ENCODE measurements at regions not wholly inside any gene's neighbourhood (a gene's known extent, or its start where the extent isn't known, plus 50 kb on each side); places are given as distances from the start of the nearest gene placed in this dataset.

- dilution Hi-C loops (cut with MboI; ENCODE audit: extremely low pct_ligation_motif_present, low sequenced_read_pairs), result no loop called here
- FAIRE-seq (no peak), DNase-seq (ENCODE audit: low read depth, low spot score) (no peak)
- no peaks in the 10 kb centered on the region for H3K36me3 ChIP-seq (ENCODE audit: control insufficient read depth in 2 of 2, extremely low read depth in 1 of 2, insufficient read depth in 2 of 2, low read length in 2 of 2)
- H4K20me1 ChIP-seq (ENCODE audit: control insufficient read depth, extremely low read depth, insufficient read depth, low read length), result peaks cover 4% of the 10 kb centered on the region
- H2AFZ ChIP-seq (ENCODE audit: control insufficient read depth, low read length), result no peak overlapping the region
- H3K79me2 ChIP-seq (ENCODE audit: control insufficient read depth, insufficient read depth, low read length), result no peaks in the 10 kb centered on the region
- no peaks in the 10 kb centered on the region for H3K4me1 ChIP-seq (ENCODE audit: control insufficient read depth, extremely low read depth, insufficient read depth, low read length)
- no peaks in the 10 kb centered on the region for H3K9me1 ChIP-seq (ENCODE audit: control insufficient read depth, extremely low read depth, insufficient read depth, low read length)
- H3K9ac ChIP-seq (ENCODE audit: control insufficient read depth, extremely low read depth, insufficient read depth, low read length), result no peak overlapping the region
- H3K4me2 ChIP-seq (ENCODE audit: control insufficient read depth, extremely low read depth, insufficient read depth, low read depth, low read length), result no peak overlapping the region
- H3K4me3 ChIP-seq (ENCODE audit: control insufficient read depth in 2 of 3, extremely low read depth in 1 of 3, insufficient read depth in 2 of 3, low read depth in 1 of 3, low read length in 3 of 3), result no peak overlapping the region
- H3K27ac ChIP-seq (ENCODE audit: control insufficient read depth, insufficient read depth, low read length), result no peak overlapping the region
- no peaks in the 10 kb centered on the region for H3K9me3 ChIP-seq (ENCODE audit: control insufficient read depth, low read depth, low read length)
- peaks cover 72% of the 10 kb centered on the region for H3K27me3 ChIP-seq (ENCODE audit: control insufficient read depth, extremely low read depth, insufficient read depth, low read length)
- TF ChIP-seq EZH2 (IDR thresholded peaks at IDR 0.05; ENCODE audit: low read length) (no peak), CTCF (optimal IDR thresholded peaks at IDR 0.05 in 1 of 3, IDR thresholded peaks at IDR 0.05 in 1 of 3, conservative IDR thresholded peaks at IDR 0.05 in 1 of 3; ENCODE audit: extremely low read depth in 1 of 3, insufficient read depth in 2 of 3, low read length in 3 of 3) (no peak)
Observed at GRCh38 chr20:58154113-58154512, 74.3 kb downstream of the ANKRD60 start.

GRCh38 chr20:58153121-58153520 lies 75.3 kb downstream of the ANKRD60 start:
- dilution Hi-C loops (cut with MboI; ENCODE audit: extremely low pct_ligation_motif_present, low sequenced_read_pairs), result no loop called here
- FAIRE-seq (no peak), DNase-seq (ENCODE audit: low read depth, low spot score) (no peak)
- H3K79me2 ChIP-seq (ENCODE audit: control insufficient read depth, insufficient read depth, low read length), result no peaks in the 10 kb centered on the region
- no peaks in the 10 kb centered on the region for H3K9me1 ChIP-seq (ENCODE audit: control insufficient read depth, extremely low read depth, insufficient read depth, low read length)
- H4K20me1 ChIP-seq (ENCODE audit: control insufficient read depth, extremely low read depth, insufficient read depth, low read length), result peaks cover 4% of the 10 kb centered on the region
- no peak for TF ChIP-seq EZH2 (IDR thresholded peaks at IDR 0.05; ENCODE audit: low read length)
- TF ChIP-seq CTCF (optimal IDR thresholded peaks at IDR 0.05 in 1 of 3, IDR thresholded peaks at IDR 0.05 in 1 of 3, conservative IDR thresholded peaks at IDR 0.05 in 1 of 3; ENCODE audit: extremely low read depth in 1 of 3, insufficient read depth in 2 of 3, low read length in 3 of 3), result no peak
- no peak overlapping the region for H3K27ac ChIP-seq (ENCODE audit: control insufficient read depth, insufficient read depth, low read length)
- H3K4me3 ChIP-seq (ENCODE audit: control insufficient read depth in 2 of 3, extremely low read depth in 1 of 3, insufficient read depth in 2 of 3, low read depth in 1 of 3, low read length in 3 of 3), result no peak overlapping the region
- H3K4me2 ChIP-seq (ENCODE audit: control insufficient read depth, extremely low read depth, insufficient read depth, low read depth, low read length), result no peak overlapping the region
- H3K36me3 ChIP-seq (ENCODE audit: control insufficient read depth in 2 of 2, extremely low read depth in 1 of 2, insufficient read depth in 2 of 2, low read length in 2 of 2), result no peaks in the 10 kb centered on the region
- H3K9ac ChIP-seq (ENCODE audit: control insufficient read depth, extremely low read depth, insufficient read depth, low read length), result no peak overlapping the region
- H2AFZ ChIP-seq (ENCODE audit: control insufficient read depth, low read length), result no peak overlapping the region
- peaks cover 82% of the 10 kb centered on the region for H3K27me3 ChIP-seq (ENCODE audit: control insufficient read depth, extremely low read depth, insufficient read depth, low read length)
- no peaks in the 10 kb centered on the region for H3K9me3 ChIP-seq (ENCODE audit: control insufficient read depth, low read depth, low read length)
- H3K4me1 ChIP-seq (ENCODE audit: control insufficient read depth, extremely low read depth, insufficient read depth, low read length), result no peaks in the 10 kb centered on the region
